SU-DHL-6 (cell line): ENCODE measurements at regions not wholly inside any gene's neighbourhood (a gene's known extent, or its start where the extent isn't known, plus 50 kb on each side); places are given as distances from the start of the nearest gene placed in this dataset.

Experiments
- H2AFZ ChIP-seq: fragments of 200-600 bp; sonication (generic); 2 replicates; pipeline ENCODE4 v1.6.1; 2014; ENCODE audit warnings: low read depth, mild to moderate bottlenecking, moderate library complexity, mixed read lengths, antibody characterized with exemption, low read length; ENCODE audit not compliant: severe bottlenecking
- H3F3A ChIP-seq: fragments of 200-600 bp; shearing (Covaris generic); 2 replicates; pipeline ENCODE4 v1.6.0; 2016; ENCODE audit warnings: antibody characterized with exemption, mild to moderate bottlenecking; ENCODE audit not compliant: insufficient read depth
- H3K27ac ChIP-seq: fragments of 200-600 bp; sonication (generic); 2 replicates; pipeline ENCODE4 v1.5.1; 2016; ENCODE audit warnings: low read depth, mild to moderate bottlenecking, low read length, moderate library complexity, mixed read lengths
- H3K27me3 ChIP-seq: fragments of 200-600 bp; sonication (generic), shearing (Covaris generic); 2 replicates; pipeline ENCODE4 v1.6.0; 2014; ENCODE audit warnings: mild to moderate bottlenecking, low read length
- H3K36me3 ChIP-seq: fragments of 200-600 bp; sonication (generic); 2 replicates; pipeline ENCODE4 v1.6.1; 2014; ENCODE audit warnings: mild to moderate bottlenecking, low read length, mixed read lengths
- H3K4me2 ChIP-seq: fragments of 300-600, 200-600 bp; shearing (Covaris generic), sonication (generic); 2 replicates; pipeline ENCODE4 v1.6.0; 2014; ENCODE audit warnings: low read length, low read depth, mild to moderate bottlenecking; ENCODE audit not compliant: poor library complexity, severe bottlenecking
- H3K4me3 ChIP-seq: fragments of 200-600 bp; sonication (generic); 2 replicates; pipeline ENCODE4 v1.5.1; 2014; ENCODE audit warnings: antibody characterized with exemption, low read length, mild to moderate bottlenecking, mixed read lengths; ENCODE audit not compliant: insufficient read depth, poor library complexity, severe bottlenecking
- H3K79me2 ChIP-seq: fragments of 200-600 bp; sonication (generic); 2 replicates; pipeline ENCODE4 v1.6.1; 2014; ENCODE audit warnings: mild to moderate bottlenecking, low read length, moderate library complexity; ENCODE audit not compliant: insufficient read depth
- H3K9ac ChIP-seq: fragments of 200-600 bp; sonication (generic); 2 replicates; pipeline ENCODE4 v1.7.0; 2014; ENCODE audit warnings: mild to moderate bottlenecking, low read length
- H3K9me2 ChIP-seq: fragments of 200-600 bp; sonication (generic); replicated peaks from 2 replicates; pipeline ENCODE4 v1.6.1; 2014; ENCODE audit warnings: low read length; ENCODE audit not compliant: insufficient read depth
- H3K9me3 ChIP-seq: fragments of 200-600 bp; sonication (generic); 2 replicates; pipeline ENCODE4 v1.6.1; 2014; ENCODE audit warnings: low read length, mixed read lengths; ENCODE audit not compliant: insufficient read depth
- H4K20me1 ChIP-seq: fragments of 200-600 bp; sonication (generic); 2 replicates; pipeline ENCODE4 v1.6.1; 2014; ENCODE audit warnings: low read depth, mild to moderate bottlenecking, antibody characterized with exemption, low read length, moderate library complexity, mixed read lengths
- EZH2phosphoT487 ChIP-seq: fragments of 200-600 bp; sonication (generic), shearing (Covaris generic); conservative IDR thresholded peaks from 2 replicates; pipeline ENCODE4 v1.6.1; 2018; ENCODE audit warnings: mild to moderate bottlenecking, antibody characterized with exemption, low read length, moderate library complexity, mixed read lengths
- TF ChIP-seq, protein P1 (sequence below): fragments of 200-600 bp; sonication (generic); IDR thresholded peaks from one replicate; pipeline ENCODE4 v1.5.1; 2017; ENCODE audit warnings: antibody characterized with exemption, mild to moderate bottlenecking, low read length, moderate library complexity; ENCODE audit not compliant: insufficient read depth, poor library complexity, severe bottlenecking

DNA sequence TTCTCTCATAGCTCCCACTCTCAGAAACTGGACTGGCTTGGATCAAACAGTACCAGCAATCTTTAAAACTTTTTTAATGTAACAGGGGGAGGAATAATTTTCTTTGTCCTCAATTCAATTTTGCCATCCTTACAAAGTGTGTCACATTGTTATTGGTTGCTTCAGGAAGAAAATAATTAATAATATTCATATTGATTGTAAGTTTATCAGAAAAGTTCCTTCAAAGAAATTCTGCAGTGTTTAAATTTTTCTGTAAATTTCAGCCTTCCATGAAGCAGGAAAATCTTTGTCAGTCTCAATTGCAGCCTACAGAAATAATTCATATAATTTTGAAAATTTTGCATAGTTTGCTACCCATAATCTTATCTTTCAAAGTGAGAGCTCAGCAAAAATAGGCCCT, 1119.1 kb upstream of the ATXN7L3B start:
- Histone ChIP-seq H3K36me3 (no peaks in the 10 kb centered on the region), H3K4me3 (no peak overlapping the region), H3K4me2 (no peak overlapping the region), H4K20me1 (no peaks in the 10 kb centered on the region), H3K9me3 (no peaks in the 10 kb centered on the region), H3K9me2 (no peaks in the 10 kb centered on the region), H3K79me2 (no peaks in the 10 kb centered on the region), H3K9ac (no peak overlapping the region), H3F3A (no peaks in the 10 kb centered on the region), H3K27ac (no peak overlapping the region), H2AFZ (no peak overlapping the region), H3K27me3 (no peaks in the 10 kb centered on the region)
- TF ChIP-seq, protein P1, sequence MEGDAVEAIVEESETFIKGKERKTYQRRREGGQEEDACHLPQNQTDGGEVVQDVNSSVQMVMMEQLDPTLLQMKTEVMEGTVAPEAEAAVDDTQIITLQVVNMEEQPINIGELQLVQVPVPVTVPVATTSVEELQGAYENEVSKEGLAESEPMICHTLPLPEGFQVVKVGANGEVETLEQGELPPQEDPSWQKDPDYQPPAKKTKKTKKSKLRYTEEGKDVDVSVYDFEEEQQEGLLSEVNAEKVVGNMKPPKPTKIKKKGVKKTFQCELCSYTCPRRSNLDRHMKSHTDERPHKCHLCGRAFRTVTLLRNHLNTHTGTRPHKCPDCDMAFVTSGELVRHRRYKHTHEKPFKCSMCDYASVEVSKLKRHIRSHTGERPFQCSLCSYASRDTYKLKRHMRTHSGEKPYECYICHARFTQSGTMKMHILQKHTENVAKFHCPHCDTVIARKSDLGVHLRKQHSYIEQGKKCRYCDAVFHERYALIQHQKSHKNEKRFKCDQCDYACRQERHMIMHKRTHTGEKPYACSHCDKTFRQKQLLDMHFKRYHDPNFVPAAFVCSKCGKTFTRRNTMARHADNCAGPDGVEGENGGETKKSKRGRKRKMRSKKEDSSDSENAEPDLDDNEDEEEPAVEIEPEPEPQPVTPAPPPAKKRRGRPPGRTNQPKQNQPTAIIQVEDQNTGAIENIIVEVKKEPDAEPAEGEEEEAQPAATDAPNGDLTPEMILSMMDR = no peak

DNA sequence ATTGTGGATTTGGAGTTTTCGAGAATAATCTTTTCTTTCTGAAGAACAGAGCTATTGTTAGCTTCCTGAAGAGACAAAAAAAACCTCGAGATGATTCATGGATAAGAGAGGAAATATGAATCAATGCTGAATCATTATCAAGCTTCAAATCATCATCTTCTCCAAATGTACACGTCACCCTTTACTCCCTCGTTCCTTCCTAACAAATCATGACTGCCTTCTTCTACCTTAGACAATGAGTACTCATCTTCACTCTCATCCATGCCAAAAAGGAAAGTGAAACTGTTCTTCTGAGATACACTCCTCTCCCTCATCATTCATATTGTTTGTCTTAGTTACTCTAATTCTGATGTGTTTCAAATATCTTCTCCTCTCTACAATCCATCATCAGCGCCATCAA, 1115.8 kb upstream of the ATXN7L3B start:
- H4K20me1 ChIP-seq = no peaks in the 10 kb centered on the region
- no peaks in the 10 kb centered on the region for H3K9me3 ChIP-seq
- H3K9me2 ChIP-seq = no peaks in the 10 kb centered on the region
- no peak for TF ChIP-seq EZH2phosphoT487
- TF ChIP-seq, protein P1 = no peak
- no peak overlapping the region for H3K4me3 ChIP-seq
- H3K9ac ChIP-seq = no peak overlapping the region
- H3K27me3 ChIP-seq = no peaks in the 10 kb centered on the region
- no peaks in the 10 kb centered on the region for H3K79me2 ChIP-seq
- H3K36me3 ChIP-seq = no peaks in the 10 kb centered on the region
- H3F3A ChIP-seq = no peaks in the 10 kb centered on the region
- H3K4me2 ChIP-seq = no peak overlapping the region
- H2AFZ ChIP-seq = no peak overlapping the region
- no peak overlapping the region for H3K27ac ChIP-seq

- Histone ChIP-seq H3K9me2 (no peaks in the 10 kb centered on the region), H3K9me3 (no peaks in the 10 kb centered on the region), H3K27ac (no peak overlapping the region), H3K27me3 (no peaks in the 10 kb centered on the region), H3K4me3 (no peak overlapping the region), H3K9ac (no peak overlapping the region), H3K4me2 (no peak overlapping the region), H3F3A (no peaks in the 10 kb centered on the region), H2AFZ (no peak overlapping the region), H4K20me1 (no peaks in the 10 kb centered on the region), H3K79me2 (no peaks in the 10 kb centered on the region), H3K36me3 (no peaks in the 10 kb centered on the region)
- TF ChIP-seq, protein P1 = no peak
- TF ChIP-seq EZH2phosphoT487 = no peak
Measured at GRCh38 chr12:73424484-73424883, 1113.2 kb upstream of the ATXN7L3B start.
